HFF-Myc (cell line): ENCODE measurements at regions not wholly inside any gene's neighbourhood (a gene's known extent, or its start where the extent isn't known, plus 50 kb on each side); places are given as distances from the start of the nearest gene placed in this dataset.

Experiments used
- DNase-seq: peaks from one replicate; pipeline ENCODE4 v3.0.0-alpha.2; 2011; ENCODE audit warnings: low read depth; ENCODE audit errors: extremely low read depth
- H3K4me3 ChIP-seq: replicated peaks from 2 replicates; pipeline ENCODE4 v1.5.1; 2011; ENCODE audit warnings: low read depth, mild to moderate bottlenecking, control low read depth, low read length
- CTCF ChIP-seq: IDR thresholded peaks from 2 replicates; pipeline ENCODE4 v1.5.1; 2012; ENCODE audit warnings: mild to moderate bottlenecking, low read depth, low read length, control low read depth; ENCODE audit errors: missing control alignments

- TF ChIP-seq CTCF: no peak
- DNase-seq: no peak
- no peak overlapping the region for H3K4me3 ChIP-seq
These were observed 86.2 kb upstream of the FIGN start for GRCh38 chr2:163822033-163822432.

- TF ChIP-seq CTCF: no peak
These were observed 77.2 kb upstream of the FIGN start for GRCh38 chr2:163812926-163813520.

GRCh38 chr2:163808406-163808805, 72.6 kb upstream of the FIGN start:
- DNase-seq: no peak
- TF ChIP-seq CTCF: no peak
- H3K4me3 ChIP-seq: no peak overlapping the region

More at GRCh38 chr2:163812926-163813520, 77.2 kb upstream of the FIGN start:
- DNase-seq: no peak
- no peak overlapping the region for H3K4me3 ChIP-seq

DNA sequence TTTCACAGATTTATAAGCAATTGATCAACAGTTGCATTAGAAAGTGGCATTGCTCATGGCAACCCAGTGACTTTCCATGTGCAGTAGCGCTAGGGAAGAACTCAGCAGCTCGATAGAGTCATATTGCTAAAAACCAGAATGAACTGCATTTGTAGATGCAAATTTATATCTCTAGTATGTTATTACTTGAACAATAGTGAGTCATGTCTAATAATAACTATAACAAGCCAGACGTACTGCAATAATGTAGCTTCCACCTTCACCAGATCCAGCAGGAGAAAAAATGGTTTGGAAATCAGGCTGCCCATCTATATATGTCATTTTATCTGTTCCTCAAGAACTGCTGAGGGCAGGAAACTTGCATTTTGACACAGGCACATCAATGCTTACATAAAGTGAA, 66.5 kb upstream of the FIGN start:
- no peak for TF ChIP-seq CTCF
- no peak for DNase-seq
- no peak overlapping the region for H3K4me3 ChIP-seq

GRCh38 chr2:163801486-163801885, 65.7 kb upstream of the FIGN start:
- no peak overlapping the region for H3K4me3 ChIP-seq

DNA sequence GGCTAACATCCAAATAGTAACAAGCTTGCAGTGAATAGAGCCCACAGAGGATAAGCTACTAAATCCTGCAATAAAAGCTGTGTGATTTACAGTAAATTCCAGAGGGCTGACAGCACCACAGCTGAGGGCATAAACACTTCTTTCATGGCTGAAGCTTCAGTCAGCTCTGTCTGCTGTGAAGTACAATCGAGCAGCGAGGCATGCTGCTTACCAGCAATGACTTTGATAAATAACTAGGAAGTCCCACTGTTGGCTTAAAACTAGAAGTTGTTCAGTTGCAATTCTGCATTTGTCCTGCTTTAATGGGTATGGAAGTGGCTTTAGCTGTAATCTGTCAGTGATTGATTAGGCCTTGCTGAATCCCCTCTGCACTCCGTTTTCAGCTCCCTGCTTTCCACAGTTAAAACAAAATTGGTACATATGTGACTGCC, 65.2 kb upstream of the FIGN start:
- no peak for TF ChIP-seq CTCF
- no peak for DNase-seq
- no peak overlapping the region for H3K4me3 ChIP-seq

More at GRCh38 chr2:163801486-163801885, 65.7 kb upstream of the FIGN start:
- no peak for DNase-seq
- TF ChIP-seq CTCF: no peak

GRCh38 chr2:163799807-163800206, 64.0 kb upstream of the FIGN start:
- DNase-seq: no peak
- H3K4me3 ChIP-seq: no peak overlapping the region
- no peak for TF ChIP-seq CTCF
